GM21390 (cell line): ENCODE measurements at regions not wholly inside any gene's neighbourhood (a gene's known extent, or its start where the extent isn't known, plus 50 kb on each side); places are given as distances from the start of the nearest gene placed in this dataset.
"Not testable (repeated sequence)": the region's sequence is repeated elsewhere in the genome, so short reads cannot be mapped to it uniquely, and the experiment has no call there.

Experiments used
- ATAC-seq: cut with Tn5 transposase; IDR thresholded peaks from one replicate; pipeline ENCODE4 v1.9.1; 2021; ENCODE audit not compliant: unreplicated experiment

GRCh38 chrX:37509349-37509748, 62.1 kb upstream of the LANCL3 start:
- ATAC-seq, result peak; percentile 63

GRCh38 chrX:37516512-37516911, 54.9 kb upstream of the LANCL3 start:
- ATAC-seq, result not testable (repeated sequence)

DNA sequence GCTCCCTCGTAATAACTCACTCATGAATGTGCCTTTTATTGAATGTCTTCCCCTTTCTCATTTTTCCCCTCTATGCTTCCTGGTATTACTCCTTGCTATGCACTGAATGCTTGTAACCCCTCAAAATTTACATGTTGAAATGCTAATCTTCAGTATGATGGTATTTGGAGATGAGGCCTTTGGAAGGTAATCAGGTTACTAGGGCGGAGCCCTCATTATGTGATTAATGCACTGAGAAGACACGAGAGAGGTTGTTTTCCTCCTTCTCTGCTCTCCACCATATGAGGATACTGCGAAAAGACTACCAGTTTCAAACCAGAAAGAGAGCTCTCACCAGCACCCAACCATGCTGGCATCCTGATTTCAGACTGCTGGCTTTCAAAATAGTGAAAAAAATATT, 52.2 kb upstream of the LANCL3 start:
- not testable (repeated sequence) for ATAC-seq

DNA sequence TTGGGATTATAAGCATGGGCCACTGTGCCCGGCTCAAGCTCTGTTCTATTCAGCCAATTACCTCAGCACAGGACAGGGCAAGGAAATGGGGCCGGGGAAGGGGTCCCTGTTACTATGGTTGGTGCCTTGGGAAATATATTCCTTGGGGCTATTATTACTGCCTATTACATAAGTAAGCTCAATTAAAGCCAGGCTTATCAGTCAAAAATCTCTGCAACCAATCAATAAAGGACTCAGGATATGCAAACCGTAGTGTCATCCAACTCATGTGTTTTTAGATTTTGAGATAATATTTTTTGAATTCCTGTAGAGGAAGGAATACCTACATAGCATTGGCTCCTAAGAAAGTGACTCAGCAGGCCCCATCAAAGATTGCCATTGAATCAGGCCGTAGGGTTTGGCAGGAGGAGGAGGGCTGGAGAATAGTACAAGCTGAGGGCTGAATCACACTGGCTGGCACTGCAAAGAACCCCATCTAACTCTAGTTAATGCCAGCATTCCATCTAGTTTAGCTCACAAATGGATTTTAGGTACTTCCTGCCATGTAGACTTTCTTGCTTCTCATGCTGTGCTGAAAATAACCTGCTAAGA, 50.5 kb upstream of the LANCL3 start:
- ATAC-seq, result not testable (repeated sequence)
